GM21423 (cell line): ENCODE measurements at regions not wholly inside any gene's neighbourhood (a gene's known extent, or its start where the extent isn't known, plus 50 kb on each side); places are given as distances from the start of the nearest gene placed in this dataset.
A peak's percentile ranks its signal among the peaks of the same experiment; 100 is the strongest.

Experiments
- ATAC-seq: cut with Tn5 transposase; IDR thresholded peaks from one replicate; pipeline ENCODE4 v1.9.1; 2021; ENCODE audit warnings: mild to moderate bottlenecking, moderate library complexity; ENCODE audit not compliant: unreplicated experiment

- ATAC-seq, result no peak
These were observed 314.5 kb downstream of the TMEM161B start for GRCh38 chr5:87954121-87954520.

GRCh38 chr5:87951661-87952060 is 317.0 kb downstream of the TMEM161B start:
- no peak for ATAC-seq

- ATAC-seq, result no peak
These were observed 318.7 kb downstream of the TMEM161B start for GRCh38 chr5:87949676-87950631.

GRCh38 chr5:87948486-87948885 is 320.2 kb downstream of the TMEM161B start:
- no peak for ATAC-seq

- ATAC-seq, result no peak
These were observed 322.4 kb downstream of the TMEM161B start for GRCh38 chr5:87946271-87946670.

- no peak for ATAC-seq
These were observed 323.4 kb downstream of the TMEM161B start for GRCh38 chr5:87945286-87945650.

- no peak for ATAC-seq
These were observed 323.9 kb downstream of the TMEM161B start for GRCh38 chr5:87944553-87945285.

GRCh38 chr5:87940775-87941174 is 327.9 kb downstream of the TMEM161B start:
- no peak for ATAC-seq

GRCh38 chr5:87936667-87937066 is 332.0 kb downstream of the TMEM161B start:
- ATAC-seq, result no peak

GRCh38 chr5:87924436-87924835 is 344.2 kb downstream of the TMEM161B start:
- ATAC-seq, result no peak

GRCh38 chr5:87916320-87916719 is 352.3 kb downstream of the TMEM161B start:
- ATAC-seq, result no peak

- ATAC-seq, result no peak
These were observed 356.2 kb downstream of the TMEM161B start for GRCh38 chr5:87912419-87912818.

- no peak for ATAC-seq
These were observed 359.3 kb downstream of the TMEM161B start for GRCh38 chr5:87909382-87909781.

- ATAC-seq, result no peak
These were observed 361.7 kb downstream of the TMEM161B start for GRCh38 chr5:87906962-87907361.

- ATAC-seq, result no peak
These were observed 368.2 kb downstream of the TMEM161B start for GRCh38 chr5:87900419-87900818.

GRCh38 chr5:87899721-87900131 is 368.9 kb downstream of the TMEM161B start:
- peak; percentile 58 for ATAC-seq

- no peak for ATAC-seq
These were observed 369.4 kb downstream of the TMEM161B start for GRCh38 chr5:87899208-87899661.

GRCh38 chr5:87898574-87898973 is 370.1 kb downstream of the TMEM161B start:
- no peak for ATAC-seq

GRCh38 chr5:87888139-87888538 is 380.5 kb downstream of the TMEM161B start:
- ATAC-seq, result no peak

GRCh38 chr5:87887247-87887646 is 381.4 kb downstream of the TMEM161B start:
- ATAC-seq, result no peak

GRCh38 chr5:87886164-87886563 is 382.5 kb downstream of the TMEM161B start:
- ATAC-seq, result no peak

- ATAC-seq, result no peak
These were observed 382.9 kb downstream of the TMEM161B start for GRCh38 chr5:87885758-87886157.
